Lung (tissue), 11 donors: ENCODE measurements at regions not wholly inside any gene's neighbourhood (a gene's known extent, or its start where the extent isn't known, plus 50 kb on each side); places are given as distances from the start of the nearest gene placed in this dataset.

Experiments used
- ATAC-seq: fragments of 200-7000 bp; cut with Tn5 transposase; one replicate; pipeline ENCODE4 v1.9.1; 2020; ENCODE audit warnings: moderate number of reproducible peaks; ENCODE audit not compliant: insufficient read depth, low FRiP score
- DNase-seq, 3 donors: peaks; one replicate each; pipeline ENCODE4 v3.0.0-alpha.2; 2013 to 2017
- H3K27ac ChIP-seq, 2 donors: one replicate each; pipeline ENCODE4 v1.5.1; 2013; ENCODE audit warnings: mild to moderate bottlenecking in 2 of 2, moderate library complexity in 2 of 2, control low read depth in 1 of 2, inconsistent platforms in 1 of 2, low read depth in 1 of 2, low read length in 1 of 2
- H3K27me3 ChIP-seq, 3 donors: one replicate each; pipeline ENCODE4 v1.5.1; 2013; ENCODE audit warnings: low read length in 2 of 3; ENCODE audit not compliant: control insufficient read depth in 3 of 3, insufficient read depth in 3 of 3
- H3K36me3 ChIP-seq, 4 donors: one replicate each; pipeline ENCODE4 v1.5.1; 2013; ENCODE audit warnings: low read length in 4 of 4, mild to moderate bottlenecking in 1 of 4, moderate library complexity in 1 of 4; ENCODE audit not compliant: control insufficient read depth in 4 of 4, insufficient read depth in 4 of 4
- H3K4me1 ChIP-seq, 5 donors: one replicate each; pipeline ENCODE4 v1.5.1; 2013; ENCODE audit warnings: low read length in 5 of 5, mild to moderate bottlenecking in 2 of 5, moderate library complexity in 1 of 5; ENCODE audit not compliant: control insufficient read depth in 5 of 5, insufficient read depth in 5 of 5
- H3K4me3 ChIP-seq: one replicate; pipeline ENCODE4 v1.5.1; 2013; ENCODE audit warnings: mild to moderate bottlenecking, control low read depth, moderate library complexity
- H3K9ac ChIP-seq, 2 donors: one replicate each; pipeline ENCODE4 v1.5.1; 2013; ENCODE audit warnings: low read length in 2 of 2, control low read depth in 1 of 2; ENCODE audit not compliant: insufficient read depth in 1 of 2
- H3K9me3 ChIP-seq, 4 donors: one replicate each; pipeline ENCODE4 v1.5.1; 2013; ENCODE audit warnings: low read length in 3 of 4, mild to moderate bottlenecking in 1 of 4, moderate library complexity in 1 of 4; ENCODE audit not compliant: control insufficient read depth in 4 of 4, insufficient read depth in 3 of 4
- WGBS, 2 donors: extraction: QIAGEN DNeasy Blood & Tissue Kit; methylation state at CpG; one replicate each; pipeline ENCODE4 v1.1.7; 2013; 5-methylcytosine and 5-hydroxymethylcytosine counted together
- TF ChIP-seq, protein P1 (sequence below): IDR thresholded peaks from 2 replicates; pipeline ENCODE4 v1.5.1; 2012; ENCODE audit warnings: mild to moderate bottlenecking; ENCODE audit errors: control extremely low read depth, extremely low read depth
- donor health status: control.
- donor health status: control.
- donor health status: Bipolar disorder and iron deficiency.
- donor health status: healthy.
- donor health status: DM: yes; HTN: yes; CAD: no.

- H3K9ac ChIP-seq: no peak overlapping the region
- H3K36me3 ChIP-seq: no peaks in the 10 kb centered on the region
- H3K9me3 ChIP-seq: no peaks in the 10 kb centered on the region
- no peak overlapping the region for H3K4me3 ChIP-seq
- DNase-seq: no peak
- no peak overlapping the region for H3K27ac ChIP-seq
- H3K4me1 ChIP-seq: no peaks in the 10 kb centered on the region
- TF ChIP-seq, protein P1, sequence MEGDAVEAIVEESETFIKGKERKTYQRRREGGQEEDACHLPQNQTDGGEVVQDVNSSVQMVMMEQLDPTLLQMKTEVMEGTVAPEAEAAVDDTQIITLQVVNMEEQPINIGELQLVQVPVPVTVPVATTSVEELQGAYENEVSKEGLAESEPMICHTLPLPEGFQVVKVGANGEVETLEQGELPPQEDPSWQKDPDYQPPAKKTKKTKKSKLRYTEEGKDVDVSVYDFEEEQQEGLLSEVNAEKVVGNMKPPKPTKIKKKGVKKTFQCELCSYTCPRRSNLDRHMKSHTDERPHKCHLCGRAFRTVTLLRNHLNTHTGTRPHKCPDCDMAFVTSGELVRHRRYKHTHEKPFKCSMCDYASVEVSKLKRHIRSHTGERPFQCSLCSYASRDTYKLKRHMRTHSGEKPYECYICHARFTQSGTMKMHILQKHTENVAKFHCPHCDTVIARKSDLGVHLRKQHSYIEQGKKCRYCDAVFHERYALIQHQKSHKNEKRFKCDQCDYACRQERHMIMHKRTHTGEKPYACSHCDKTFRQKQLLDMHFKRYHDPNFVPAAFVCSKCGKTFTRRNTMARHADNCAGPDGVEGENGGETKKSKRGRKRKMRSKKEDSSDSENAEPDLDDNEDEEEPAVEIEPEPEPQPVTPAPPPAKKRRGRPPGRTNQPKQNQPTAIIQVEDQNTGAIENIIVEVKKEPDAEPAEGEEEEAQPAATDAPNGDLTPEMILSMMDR: no peak
- ATAC-seq: no peak
- no peaks in the 10 kb centered on the region for H3K27me3 ChIP-seq
- 93 to 96% methylated on average over 1 of the region's 1 CpG for WGBS, 2 donors
These were observed 218.5 kb upstream of the HDAC4 start for GRCh38 chr2:239619369-239619768.

GRCh38 chr2:239616729-239617128 is 215.9 kb upstream of the HDAC4 start:
- whole genome bisulfite sequencing, 2 donors: 76 to 93% methylated on average over 2 of the region's 2 CpGs
- H3K4me1 ChIP-seq: no peaks in the 10 kb centered on the region

DNA sequence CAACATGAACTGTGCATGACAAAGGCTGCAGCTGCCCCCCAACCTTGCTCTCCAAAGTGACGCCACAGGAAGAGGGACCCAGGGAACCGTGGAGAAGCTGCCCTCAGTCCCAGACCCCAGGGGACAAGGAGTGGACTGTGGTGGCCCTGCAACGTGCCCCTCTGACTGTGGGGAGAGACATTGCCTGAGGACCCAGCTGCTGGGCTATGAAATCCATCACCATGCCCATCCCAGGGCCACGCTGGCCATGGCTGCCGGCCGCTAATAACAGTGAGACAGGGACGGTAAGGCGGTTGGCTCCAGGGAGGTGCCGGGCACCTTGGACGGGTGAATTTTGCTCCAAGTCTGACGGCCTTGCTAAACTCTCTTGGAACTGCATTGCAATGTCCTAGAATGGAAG is 211.3 kb upstream of the HDAC4 start:
- H3K4me1 ChIP-seq: peaks cover 0 to 3% (median 0%) of the 10 kb centered on the region in 5 donors
- no peak overlapping the region for H3K9ac ChIP-seq
- H3K9me3 ChIP-seq: peaks cover 0 to 3% (median 0%) of the 10 kb centered on the region in 4 donors
- DNase-seq: no peak
- H3K27me3 ChIP-seq: peaks cover 0 to 5% (median 0%) of the 10 kb centered on the region in 3 donors
- WGBS, 2 donors: 81 to 88% methylated on average over 11 of the region's 11 CpGs
- no peak overlapping the region for H3K27ac ChIP-seq
- ATAC-seq: no peak
- H3K4me3 ChIP-seq: no peak overlapping the region
- TF ChIP-seq, protein P1: no peak
- no peaks in the 10 kb centered on the region for H3K36me3 ChIP-seq

More at GRCh38 chr2:239616729-239617128, 215.9 kb upstream of the HDAC4 start:
- TF ChIP-seq, protein P1: no peak
- DNase-seq: no peak
- Histone ChIP-seq H3K36me3 (no peaks in the 10 kb centered on the region), H3K27ac (no peak overlapping the region), H3K9me3 (peaks cover 0 to 2% (median 0%) of the 10 kb centered on the region in 4 donors), H3K9ac (no peak overlapping the region), H3K27me3 (no peaks in the 10 kb centered on the region), H3K4me3 (no peak overlapping the region)
- no peak for ATAC-seq

GRCh38 chr2:239611222-239611795 is 210.5 kb upstream of the HDAC4 start:
- ATAC-seq (no peak), DNase-seq (no peak)
- H3K9ac ChIP-seq: no peak overlapping the region
- 94 to 96% methylated on average over 10 of the region's 10 CpGs for WGBS, 2 donors
- H3K4me3 ChIP-seq: no peak overlapping the region
- TF ChIP-seq, protein P1: no peak
- no peak overlapping the region for H3K27ac ChIP-seq
- peaks cover 0 to 3% (median 0%) of the 10 kb centered on the region in 4 donors for H3K9me3 ChIP-seq
- peaks cover 0 to 5% (median 0%) of the 10 kb centered on the region in 3 donors for H3K27me3 ChIP-seq
- peaks cover 0 to 3% (median 0%) of the 10 kb centered on the region in 5 donors for H3K4me1 ChIP-seq
- no peaks in the 10 kb centered on the region for H3K36me3 ChIP-seq
